ENCODE measurements at regions not wholly inside any gene's neighbourhood (a gene's known extent, or its start where the extent isn't known, plus 50 kb on each side); places are given as distances from the start of the nearest gene placed in this dataset.
"Not testable (repeated sequence)": the region's sequence is repeated elsewhere in the genome, so short reads cannot be mapped to it uniquely, and the experiment has no call there.

DNA sequence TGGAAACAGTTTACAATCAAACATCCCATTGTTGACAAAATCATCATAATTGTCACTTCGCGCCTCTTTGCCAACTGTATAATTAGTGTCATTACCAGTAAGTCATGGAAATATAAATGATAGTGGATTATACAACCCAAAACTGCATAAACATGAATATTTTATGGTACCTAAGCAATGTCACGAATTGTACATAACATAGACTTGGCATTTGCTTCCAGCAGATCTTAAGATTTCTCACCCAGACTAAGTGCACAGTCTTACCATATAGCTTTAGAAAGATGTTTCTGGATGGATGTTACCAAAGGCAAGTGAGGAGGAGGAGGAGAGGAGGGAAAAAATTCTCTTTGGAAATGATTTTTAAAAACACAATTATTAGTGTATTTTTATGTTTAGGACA is 113.4 kb upstream of the TAS2R1 start:
- Histone ChIP-seq H3K27ac (ENCODE audit: low read depth, low read length) (no peak overlapping the region), H3K27me3 (ENCODE audit: control insufficient read depth, insufficient read depth, low read length) (no peaks in the 10 kb centered on the region), H3K4me3 (ENCODE audit: low read depth, low read length) (no peak overlapping the region), H3K9ac (ENCODE audit: low read length) (no peak overlapping the region), H3K36me3 (ENCODE audit: control insufficient read depth, insufficient read depth, low read length) (no peaks in the 10 kb centered on the region), H3K9me3 (ENCODE audit: control insufficient read depth, insufficient read depth, low read depth, low read length) (peaks cover 3% of the 10 kb centered on the region; the same call in 1 of the 2 replicates), H3K4me1 (ENCODE audit: control insufficient read depth, insufficient read depth, low read length) (peaks cover 5% of the 10 kb centered on the region; the same call in 1 of the 2 replicates)

DNA sequence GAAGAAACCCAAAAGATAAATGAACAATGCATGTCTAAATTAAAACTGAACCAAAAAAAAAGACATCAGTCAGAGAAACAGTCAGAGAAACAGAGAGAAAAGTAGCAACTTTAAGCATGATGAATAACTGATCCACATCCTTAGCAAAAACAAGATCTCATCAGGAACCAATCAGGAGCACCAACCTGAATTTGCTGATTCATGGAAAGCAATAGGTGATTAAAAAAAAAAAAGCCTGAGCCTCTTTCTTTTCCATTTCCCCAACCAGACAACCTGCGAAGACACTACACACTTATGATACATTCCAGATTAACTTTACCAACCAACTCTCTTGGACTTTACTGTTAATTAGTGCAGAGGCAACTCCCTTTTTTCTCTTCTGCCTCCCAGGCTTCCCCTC is 112.7 kb upstream of the TAS2R1 start:
- Histone ChIP-seq H3K27me3 (ENCODE audit: control insufficient read depth, insufficient read depth, low read length) (no peaks in the 10 kb centered on the region), H3K9ac (ENCODE audit: low read length) (no peak overlapping the region), H3K36me3 (ENCODE audit: control insufficient read depth, insufficient read depth, low read length) (no peaks in the 10 kb centered on the region), H3K4me3 (ENCODE audit: low read depth, low read length) (no peak overlapping the region), H3K27ac (ENCODE audit: low read depth, low read length) (no peak overlapping the region), H3K4me1 (ENCODE audit: control insufficient read depth, insufficient read depth, low read length) (peaks cover 5% of the 10 kb centered on the region; the same call in 1 of the 2 replicates), H3K9me3 (ENCODE audit: control insufficient read depth, insufficient read depth, low read depth, low read length) (0 out of 2 replicates have a peak, but pooled peaks cover 3% of the 10 kb centered on the region)

DNA sequence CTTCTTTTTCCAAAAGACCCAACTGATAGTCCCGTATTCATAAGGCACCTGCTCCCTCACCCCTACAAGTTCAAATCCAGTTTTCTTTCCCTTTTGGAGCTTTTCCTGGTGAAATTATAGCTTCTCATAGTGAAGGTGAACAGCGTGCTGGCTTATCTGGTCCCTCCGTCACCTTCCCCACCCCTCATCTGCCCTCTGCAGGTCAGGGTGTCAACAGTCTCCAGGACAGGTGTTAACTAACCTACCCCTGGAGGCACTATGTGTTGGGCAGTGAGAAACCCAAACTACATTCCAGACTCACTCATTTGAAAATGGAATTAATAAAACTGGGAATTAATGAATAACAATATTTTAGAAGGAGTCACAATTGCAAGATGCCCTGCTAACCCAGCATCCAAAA is 109.0 kb upstream of the TAS2R1 start:
- Histone ChIP-seq H3K36me3 (ENCODE audit: control insufficient read depth, insufficient read depth, low read length) (no peaks in the 10 kb centered on the region), H3K9me3 (ENCODE audit: control insufficient read depth, insufficient read depth, low read depth, low read length) (no peaks in the 10 kb centered on the region), H3K27ac (ENCODE audit: low read depth, low read length) (no peak overlapping the region), H3K4me1 (ENCODE audit: control insufficient read depth, insufficient read depth, low read length) (peaks cover 5% of the 10 kb centered on the region; the same call in 1 of the 2 replicates), H3K4me3 (ENCODE audit: low read depth, low read length) (no peak overlapping the region), H3K9ac (ENCODE audit: low read length) (no peak overlapping the region), H3K27me3 (ENCODE audit: control insufficient read depth, insufficient read depth, low read length) (no peaks in the 10 kb centered on the region)

DNA sequence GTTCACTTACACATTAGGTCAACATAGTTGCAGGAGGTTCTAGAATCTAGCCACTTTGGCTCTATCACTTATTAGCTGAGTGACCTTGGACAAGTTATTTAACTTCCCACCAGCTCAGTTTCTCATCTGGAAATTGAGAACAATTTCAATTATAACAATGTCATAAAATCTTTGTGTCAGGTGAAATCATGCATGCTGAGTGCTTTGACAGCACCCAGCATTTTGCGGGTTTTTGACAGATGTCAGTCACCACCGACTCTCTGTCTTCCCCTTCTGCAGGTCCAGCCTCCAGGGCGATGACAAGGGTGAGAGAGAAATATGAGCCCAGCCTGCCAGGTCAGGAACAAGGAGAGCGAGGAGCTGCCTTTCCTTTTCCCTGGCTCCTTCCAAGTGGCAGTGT is 107.1 kb upstream of the TAS2R1 start:
- no peaks in the 10 kb centered on the region for H3K9me3 ChIP-seq (ENCODE audit: control insufficient read depth, insufficient read depth, low read depth, low read length)
- no peak overlapping the region for H3K4me3 ChIP-seq (ENCODE audit: low read depth, low read length)
- H3K27me3 ChIP-seq (ENCODE audit: control insufficient read depth, insufficient read depth, low read length): no peaks in the 10 kb centered on the region
- no peaks in the 10 kb centered on the region for H3K36me3 ChIP-seq (ENCODE audit: control insufficient read depth, insufficient read depth, low read length)
- peaks cover 5% of the 10 kb centered on the region; the same call in 1 of the 2 replicates for H3K4me1 ChIP-seq (ENCODE audit: control insufficient read depth, insufficient read depth, low read length)
- H3K27ac ChIP-seq (ENCODE audit: low read depth, low read length): no peak overlapping the region
- no peak overlapping the region for H3K9ac ChIP-seq (ENCODE audit: low read length)

DNA sequence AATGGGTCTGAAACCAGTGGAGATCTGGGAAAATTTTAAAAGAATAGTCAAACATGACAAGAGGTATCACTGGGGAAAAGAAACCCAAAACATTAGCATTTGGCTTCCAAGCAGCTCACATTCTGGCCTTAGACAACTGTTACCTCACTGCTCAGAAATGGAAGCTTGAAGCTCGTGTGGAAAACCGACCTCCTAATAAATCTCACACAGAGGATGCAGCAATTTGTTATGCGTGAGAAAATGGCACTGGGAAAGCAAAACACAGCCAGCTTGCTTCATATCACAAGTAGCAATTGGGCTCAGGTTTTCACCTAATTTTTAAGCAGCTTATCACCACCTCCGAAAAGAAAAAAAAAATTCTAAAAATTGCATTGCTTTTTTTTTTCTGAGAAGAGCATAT is 103.3 kb upstream of the TAS2R1 start:
- Histone ChIP-seq H3K4me1 (ENCODE audit: control insufficient read depth, insufficient read depth, low read length) (no peaks in the 10 kb centered on the region), H3K9ac (ENCODE audit: low read length) (no peak overlapping the region), H3K27me3 (ENCODE audit: control insufficient read depth, insufficient read depth, low read length) (no peaks in the 10 kb centered on the region), H3K27ac (ENCODE audit: low read depth, low read length) (no peak overlapping the region), H3K9me3 (ENCODE audit: control insufficient read depth, insufficient read depth, low read depth, low read length) (no peaks in the 10 kb centered on the region), H3K36me3 (ENCODE audit: control insufficient read depth, insufficient read depth, low read length) (no peaks in the 10 kb centered on the region), H3K4me3 (ENCODE audit: low read depth, low read length) (no peak overlapping the region)

DNA sequence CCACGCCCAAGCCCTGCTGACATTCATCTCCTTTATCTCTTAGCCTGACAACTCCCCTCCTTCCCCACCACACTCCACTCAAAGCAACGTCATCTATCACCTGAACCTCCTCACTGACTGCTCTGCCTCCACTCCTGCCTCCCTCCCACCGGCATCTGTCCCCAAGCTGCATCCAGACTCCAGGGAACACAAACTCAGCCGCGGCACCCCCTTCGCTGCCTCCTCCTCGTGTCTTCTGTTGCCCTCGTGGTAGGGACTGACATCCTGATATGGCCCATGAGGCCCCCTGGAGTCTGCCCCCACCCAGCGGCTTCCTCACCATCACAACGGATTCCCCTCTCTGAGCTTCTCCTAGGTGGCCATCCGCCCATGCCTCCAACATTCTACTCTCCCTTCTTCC is 101.0 kb upstream of the TAS2R1 start:
- Histone ChIP-seq H3K9me3 (ENCODE audit: control insufficient read depth, insufficient read depth, low read depth, low read length) (no peaks in the 10 kb centered on the region), H3K4me3 (ENCODE audit: low read depth, low read length) (no peak overlapping the region), H3K27me3 (ENCODE audit: control insufficient read depth, insufficient read depth, low read length) (no peaks in the 10 kb centered on the region), H3K9ac (ENCODE audit: low read length) (no peak overlapping the region), H3K27ac (ENCODE audit: low read depth, low read length) (no peak overlapping the region), H3K36me3 (ENCODE audit: control insufficient read depth, insufficient read depth, low read length) (no peaks in the 10 kb centered on the region), H3K4me1 (ENCODE audit: control insufficient read depth, insufficient read depth, low read length) (no peaks in the 10 kb centered on the region)

DNA sequence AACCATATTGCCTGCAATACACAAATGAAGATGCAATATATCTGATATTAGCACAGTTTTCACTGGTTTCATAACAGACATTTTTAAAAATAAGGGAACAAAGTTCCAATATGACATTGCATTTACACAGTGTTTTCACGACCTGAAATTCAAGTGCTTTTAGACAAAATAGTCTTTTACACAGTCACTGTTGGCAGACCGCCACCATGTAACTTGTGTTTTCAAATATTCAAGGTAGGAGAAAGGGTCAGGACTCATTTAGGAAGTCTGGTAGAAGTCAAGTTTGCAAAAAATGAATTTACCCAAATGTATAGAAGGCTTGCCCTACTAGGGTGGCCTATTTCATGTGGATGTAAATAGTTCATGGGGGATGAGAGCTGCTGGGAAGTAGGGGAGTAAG is 98.1 kb upstream of the TAS2R1 start:
- Histone ChIP-seq H3K27ac (ENCODE audit: low read depth, low read length) (no peak overlapping the region), H3K9me3 (ENCODE audit: control insufficient read depth, insufficient read depth, low read depth, low read length) (no peaks in the 10 kb centered on the region; the same call in 1 of the 2 replicates), H3K27me3 (ENCODE audit: control insufficient read depth, insufficient read depth, low read length) (no peaks in the 10 kb centered on the region), H3K9ac (ENCODE audit: low read length) (no peak overlapping the region), H3K4me1 (ENCODE audit: control insufficient read depth, insufficient read depth, low read length) (no peaks in the 10 kb centered on the region), H3K4me3 (ENCODE audit: low read depth, low read length) (no peak overlapping the region), H3K36me3 (ENCODE audit: control insufficient read depth, insufficient read depth, low read length) (no peaks in the 10 kb centered on the region)

DNA sequence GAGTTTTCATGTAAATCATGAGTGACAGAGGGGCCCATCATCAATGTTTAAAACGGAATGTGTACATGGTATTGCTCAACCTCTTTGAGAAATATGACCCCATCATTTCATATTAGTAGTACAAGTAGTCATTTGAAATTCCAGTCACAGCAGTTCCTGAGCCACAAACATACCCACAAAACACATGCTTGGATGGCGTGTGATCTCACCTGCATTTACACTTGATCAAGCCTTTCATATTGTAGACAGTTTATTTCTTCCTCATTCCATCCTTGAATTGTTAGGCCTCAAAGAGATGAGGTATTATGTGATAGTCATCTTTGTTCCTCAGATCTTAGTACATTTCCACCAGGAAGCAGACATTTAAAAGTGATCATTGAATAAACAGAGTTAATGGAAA is 96.8 kb upstream of the TAS2R1 start:
- Histone ChIP-seq H3K4me1 (ENCODE audit: control insufficient read depth, insufficient read depth, low read length) (no peaks in the 10 kb centered on the region), H3K4me3 (ENCODE audit: low read depth, low read length) (no peak overlapping the region), H3K27ac (ENCODE audit: low read depth, low read length) (no peak overlapping the region), H3K9ac (ENCODE audit: low read length) (no peak overlapping the region), H3K36me3 (ENCODE audit: control insufficient read depth, insufficient read depth, low read length) (no peaks in the 10 kb centered on the region), H3K27me3 (ENCODE audit: control insufficient read depth, insufficient read depth, low read length) (no peaks in the 10 kb centered on the region), H3K9me3 (ENCODE audit: control insufficient read depth, insufficient read depth, low read depth, low read length) (no peaks in the 10 kb centered on the region; the same call in 1 of the 2 replicates)

GRCh38 chr5:9725265-9725664 is 95.1 kb upstream of the TAS2R1 start:
- H3K4me1 ChIP-seq (ENCODE audit: control insufficient read depth, insufficient read depth, low read length); H3K9me3 ChIP-seq (ENCODE audit: control insufficient read depth, insufficient read depth, low read depth, low read length); H3K9ac ChIP-seq (ENCODE audit: low read length); H3K27me3 ChIP-seq (ENCODE audit: control insufficient read depth, insufficient read depth, low read length); H3K27ac ChIP-seq (ENCODE audit: low read depth, low read length); H3K4me3 ChIP-seq (ENCODE audit: low read depth, low read length); H3K36me3 ChIP-seq (ENCODE audit: control insufficient read depth, insufficient read depth, low read length): not testable (repeated sequence)

GRCh38 chr5:9724707-9725106 is 94.6 kb upstream of the TAS2R1 start:
- H3K9me3 ChIP-seq (ENCODE audit: control insufficient read depth, insufficient read depth, low read depth, low read length): no peaks in the 10 kb centered on the region; the same call in 1 of the 2 replicates
- no peaks in the 10 kb centered on the region for H3K36me3 ChIP-seq (ENCODE audit: control insufficient read depth, insufficient read depth, low read length)
- H3K27ac ChIP-seq (ENCODE audit: low read depth, low read length): no peak overlapping the region
- H3K27me3 ChIP-seq (ENCODE audit: control insufficient read depth, insufficient read depth, low read length): no peaks in the 10 kb centered on the region
- no peak overlapping the region for H3K4me3 ChIP-seq (ENCODE audit: low read depth, low read length)
- H3K4me1 ChIP-seq (ENCODE audit: control insufficient read depth, insufficient read depth, low read length): no peaks in the 10 kb centered on the region
- no peak overlapping the region for H3K9ac ChIP-seq (ENCODE audit: low read length)

GRCh38 chr5:9722601-9723180 is 92.5 kb upstream of the TAS2R1 start:
- no peaks in the 10 kb centered on the region for H3K36me3 ChIP-seq (ENCODE audit: control insufficient read depth, insufficient read depth, low read length)
- H3K9ac ChIP-seq (ENCODE audit: low read length): no peak overlapping the region
- no peak overlapping the region for H3K27ac ChIP-seq (ENCODE audit: low read depth, low read length)
- H3K4me3 ChIP-seq (ENCODE audit: low read depth, low read length): no peak overlapping the region
- peaks cover 2% of the 10 kb centered on the region; the same call in 1 of the 2 replicates for H3K9me3 ChIP-seq (ENCODE audit: control insufficient read depth, insufficient read depth, low read depth, low read length)
- no peaks in the 10 kb centered on the region for H3K27me3 ChIP-seq (ENCODE audit: control insufficient read depth, insufficient read depth, low read length)
- H3K4me1 ChIP-seq (ENCODE audit: control insufficient read depth, insufficient read depth, low read length): no peaks in the 10 kb centered on the region

Measured in HUES6 (cell line).